SU-DHL-6 (cell line): ENCODE measurements at regions not wholly inside any gene's neighbourhood (a gene's known extent, or its start where the extent isn't known, plus 50 kb on each side); places are given as distances from the start of the nearest gene placed in this dataset.

Experiments
- H2AFZ ChIP-seq: fragments of 200-600 bp; sonication (generic); 2 replicates; pipeline ENCODE4 v1.6.1; 2014; ENCODE audit warnings: low read depth, mild to moderate bottlenecking, moderate library complexity, mixed read lengths, antibody characterized with exemption, low read length; ENCODE audit not compliant: severe bottlenecking
- H3F3A ChIP-seq: fragments of 200-600 bp; shearing (Covaris generic); 2 replicates; pipeline ENCODE4 v1.6.0; 2016; ENCODE audit warnings: antibody characterized with exemption, mild to moderate bottlenecking; ENCODE audit not compliant: insufficient read depth
- H3K27ac ChIP-seq: fragments of 200-600 bp; sonication (generic); 2 replicates; pipeline ENCODE4 v1.5.1; 2016; ENCODE audit warnings: low read depth, mild to moderate bottlenecking, low read length, moderate library complexity, mixed read lengths
- H3K27me3 ChIP-seq: fragments of 200-600 bp; sonication (generic), shearing (Covaris generic); 2 replicates; pipeline ENCODE4 v1.6.0; 2014; ENCODE audit warnings: mild to moderate bottlenecking, low read length
- H3K36me3 ChIP-seq: fragments of 200-600 bp; sonication (generic); 2 replicates; pipeline ENCODE4 v1.6.1; 2014; ENCODE audit warnings: mild to moderate bottlenecking, low read length, mixed read lengths
- H3K4me2 ChIP-seq: fragments of 300-600, 200-600 bp; shearing (Covaris generic), sonication (generic); 2 replicates; pipeline ENCODE4 v1.6.0; 2014; ENCODE audit warnings: low read length, low read depth, mild to moderate bottlenecking; ENCODE audit not compliant: poor library complexity, severe bottlenecking
- H3K4me3 ChIP-seq: fragments of 200-600 bp; sonication (generic); 2 replicates; pipeline ENCODE4 v1.5.1; 2014; ENCODE audit warnings: antibody characterized with exemption, low read length, mild to moderate bottlenecking, mixed read lengths; ENCODE audit not compliant: insufficient read depth, poor library complexity, severe bottlenecking
- H3K79me2 ChIP-seq: fragments of 200-600 bp; sonication (generic); 2 replicates; pipeline ENCODE4 v1.6.1; 2014; ENCODE audit warnings: mild to moderate bottlenecking, low read length, moderate library complexity; ENCODE audit not compliant: insufficient read depth
- H3K9ac ChIP-seq: fragments of 200-600 bp; sonication (generic); 2 replicates; pipeline ENCODE4 v1.7.0; 2014; ENCODE audit warnings: mild to moderate bottlenecking, low read length
- H3K9me2 ChIP-seq: fragments of 200-600 bp; sonication (generic); replicated peaks from 2 replicates; pipeline ENCODE4 v1.6.1; 2014; ENCODE audit warnings: low read length; ENCODE audit not compliant: insufficient read depth
- H3K9me3 ChIP-seq: fragments of 200-600 bp; sonication (generic); 2 replicates; pipeline ENCODE4 v1.6.1; 2014; ENCODE audit warnings: low read length, mixed read lengths; ENCODE audit not compliant: insufficient read depth
- H4K20me1 ChIP-seq: fragments of 200-600 bp; sonication (generic); 2 replicates; pipeline ENCODE4 v1.6.1; 2014; ENCODE audit warnings: low read depth, mild to moderate bottlenecking, antibody characterized with exemption, low read length, moderate library complexity, mixed read lengths
- EZH2phosphoT487 ChIP-seq: fragments of 200-600 bp; sonication (generic), shearing (Covaris generic); conservative IDR thresholded peaks from 2 replicates; pipeline ENCODE4 v1.6.1; 2018; ENCODE audit warnings: mild to moderate bottlenecking, antibody characterized with exemption, low read length, moderate library complexity, mixed read lengths
- TF ChIP-seq, protein P1 (sequence below): fragments of 200-600 bp; sonication (generic); IDR thresholded peaks from one replicate; pipeline ENCODE4 v1.5.1; 2017; ENCODE audit warnings: antibody characterized with exemption, mild to moderate bottlenecking, low read length, moderate library complexity; ENCODE audit not compliant: insufficient read depth, poor library complexity, severe bottlenecking

DNA sequence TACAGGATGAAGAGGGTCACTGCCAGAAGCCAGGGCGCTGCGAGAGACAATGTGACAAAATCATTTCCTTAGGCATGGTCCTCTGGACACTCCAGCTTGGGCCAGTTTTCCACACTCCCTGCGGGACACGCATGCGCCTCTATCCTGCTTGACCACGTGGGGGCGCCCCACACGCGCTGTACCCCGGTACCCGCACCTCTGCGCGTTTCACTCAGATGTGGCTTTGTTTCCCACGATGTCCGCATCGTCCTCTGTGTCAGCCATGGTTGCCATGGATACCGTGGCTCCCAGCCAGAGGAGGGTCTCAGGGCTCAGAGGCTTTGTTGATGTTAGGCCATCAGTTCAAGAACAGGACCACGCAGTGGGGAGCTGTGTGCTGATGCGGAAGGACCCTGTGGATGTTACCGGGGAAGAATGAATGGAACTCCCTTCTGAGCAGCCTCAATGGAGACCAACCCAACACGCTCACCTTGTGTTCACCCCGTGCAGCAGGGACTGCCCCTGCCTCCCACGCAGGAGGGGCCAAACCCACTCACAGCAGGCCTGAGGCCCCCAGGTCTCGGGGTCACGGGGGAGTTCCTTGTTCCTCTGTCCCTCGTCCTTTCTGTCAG lies 65.8 kb upstream of the SLC22A11 start:
- H3F3A ChIP-seq, result no peaks in the 10 kb centered on the region
- no peak overlapping the region for H2AFZ ChIP-seq
- H3K79me2 ChIP-seq, result no peaks in the 10 kb centered on the region
- no peak overlapping the region for H3K9ac ChIP-seq
- H3K9me2 ChIP-seq, result no peaks in the 10 kb centered on the region
- TF ChIP-seq, protein P1, sequence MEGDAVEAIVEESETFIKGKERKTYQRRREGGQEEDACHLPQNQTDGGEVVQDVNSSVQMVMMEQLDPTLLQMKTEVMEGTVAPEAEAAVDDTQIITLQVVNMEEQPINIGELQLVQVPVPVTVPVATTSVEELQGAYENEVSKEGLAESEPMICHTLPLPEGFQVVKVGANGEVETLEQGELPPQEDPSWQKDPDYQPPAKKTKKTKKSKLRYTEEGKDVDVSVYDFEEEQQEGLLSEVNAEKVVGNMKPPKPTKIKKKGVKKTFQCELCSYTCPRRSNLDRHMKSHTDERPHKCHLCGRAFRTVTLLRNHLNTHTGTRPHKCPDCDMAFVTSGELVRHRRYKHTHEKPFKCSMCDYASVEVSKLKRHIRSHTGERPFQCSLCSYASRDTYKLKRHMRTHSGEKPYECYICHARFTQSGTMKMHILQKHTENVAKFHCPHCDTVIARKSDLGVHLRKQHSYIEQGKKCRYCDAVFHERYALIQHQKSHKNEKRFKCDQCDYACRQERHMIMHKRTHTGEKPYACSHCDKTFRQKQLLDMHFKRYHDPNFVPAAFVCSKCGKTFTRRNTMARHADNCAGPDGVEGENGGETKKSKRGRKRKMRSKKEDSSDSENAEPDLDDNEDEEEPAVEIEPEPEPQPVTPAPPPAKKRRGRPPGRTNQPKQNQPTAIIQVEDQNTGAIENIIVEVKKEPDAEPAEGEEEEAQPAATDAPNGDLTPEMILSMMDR, result peak; percentile 71
- no peak for TF ChIP-seq EZH2phosphoT487
- no peaks in the 10 kb centered on the region for H3K9me3 ChIP-seq
- H3K4me2 ChIP-seq, result no peak overlapping the region
- no peak overlapping the region for H3K27ac ChIP-seq
- no peaks in the 10 kb centered on the region for H3K27me3 ChIP-seq
- no peaks in the 10 kb centered on the region for H4K20me1 ChIP-seq
- H3K4me3 ChIP-seq, result no peak overlapping the region
- no peaks in the 10 kb centered on the region for H3K36me3 ChIP-seq

DNA sequence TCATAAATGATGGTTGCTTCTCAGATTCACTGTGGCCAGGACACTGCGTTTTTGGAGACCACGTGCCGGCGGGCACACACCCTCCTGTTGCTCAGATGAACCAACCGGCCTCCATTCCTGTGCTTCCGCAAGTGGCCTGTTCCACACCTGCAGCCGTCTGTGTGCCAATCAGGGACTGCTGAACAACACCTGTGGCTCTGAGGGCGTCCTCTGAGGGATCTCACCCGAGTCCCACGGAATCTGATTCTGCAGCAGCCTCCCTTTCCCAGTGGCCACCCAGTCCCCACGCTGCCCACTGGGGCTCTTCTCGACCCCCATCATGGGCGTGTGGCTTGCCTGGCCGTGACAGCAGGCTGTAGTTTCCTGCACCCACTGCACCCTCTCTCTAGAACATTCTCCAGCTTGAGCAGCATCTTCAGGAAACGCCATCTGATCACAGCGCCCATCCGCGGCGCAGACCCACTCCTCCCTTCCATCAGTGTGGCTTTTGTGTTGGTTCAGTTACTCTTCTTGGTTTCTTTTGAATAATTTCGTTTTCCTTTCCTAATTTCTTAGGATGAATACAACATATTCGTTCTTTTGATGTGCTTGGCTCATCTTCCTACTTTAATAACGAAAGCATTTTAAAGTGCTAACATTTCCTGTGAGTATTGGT lies 65.1 kb upstream of the SLC22A11 start:
- no peaks in the 10 kb centered on the region for H3K27me3 ChIP-seq
- H3K9ac ChIP-seq, result no peak overlapping the region
- no peak overlapping the region for H2AFZ ChIP-seq
- no peaks in the 10 kb centered on the region for H3K79me2 ChIP-seq
- H3K4me2 ChIP-seq, result no peak overlapping the region
- no peaks in the 10 kb centered on the region for H3F3A ChIP-seq
- H3K36me3 ChIP-seq, result no peaks in the 10 kb centered on the region
- H3K9me3 ChIP-seq, result no peaks in the 10 kb centered on the region
- TF ChIP-seq EZH2phosphoT487, result no peak
- TF ChIP-seq, protein P1, result no peak
- H3K9me2 ChIP-seq, result no peaks in the 10 kb centered on the region
- no peak overlapping the region for H3K4me3 ChIP-seq
- no peaks in the 10 kb centered on the region for H4K20me1 ChIP-seq
- no peak overlapping the region for H3K27ac ChIP-seq

DNA sequence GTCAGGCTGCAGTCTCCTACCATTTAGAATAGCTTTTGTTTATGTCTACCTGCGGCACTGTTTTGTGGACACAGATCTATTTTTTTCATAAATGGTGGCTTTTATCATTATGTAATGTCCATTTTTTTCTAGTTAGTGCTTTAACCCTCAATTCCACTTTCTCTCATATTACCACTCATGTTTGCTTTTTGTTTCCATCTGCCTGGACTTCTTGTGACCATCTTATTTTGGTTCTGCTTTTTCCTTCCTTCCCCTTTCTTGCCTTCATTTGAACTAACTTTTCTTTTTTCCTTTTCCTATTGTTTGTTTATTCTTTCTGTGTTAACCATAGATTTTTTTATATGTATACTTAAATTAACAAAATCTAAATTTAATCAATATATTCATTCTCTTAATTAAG lies 63.2 kb upstream of the SLC22A11 start:
- Histone ChIP-seq H3K4me3 (no peak overlapping the region), H3K9me3 (no peaks in the 10 kb centered on the region), H3K36me3 (no peaks in the 10 kb centered on the region), H3K9ac (no peak overlapping the region), H3K4me2 (no peak overlapping the region), H4K20me1 (no peaks in the 10 kb centered on the region), H3K27ac (no peak overlapping the region), H3K27me3 (no peaks in the 10 kb centered on the region), H3K79me2 (no peaks in the 10 kb centered on the region), H3K9me2 (no peaks in the 10 kb centered on the region), H2AFZ (no peak overlapping the region), H3F3A (no peaks in the 10 kb centered on the region)
- TF ChIP-seq, protein P1, result no peak
- no peak for TF ChIP-seq EZH2phosphoT487
